Activated naive CD8-positive, alpha-beta T cell treated with anti-CD3 and anti-CD28 coated beads, Interleukin-2, amount 50 U/mL, for 24 hours (primary cell): ENCODE measurements at regions not wholly inside any gene's neighbourhood (a gene's known extent, or its start where the extent isn't known, plus 50 kb on each side); places are given as distances from the start of the nearest gene placed in this dataset.

Source experiments
- ATAC-seq: fragments of 150-1000 bp; cut with Tn5 transposase; one replicate; pipeline ENCODE4 v1.10.0; 2021
- DNase-seq: peaks from one replicate; pipeline ENCODE4 v3.0.0; 2021
- H3K27ac Mint-ChIP-seq: one replicate; pipeline ENCODE4 v1.8.0; 2021; ENCODE audit warnings: mild to moderate bottlenecking, mixed read lengths
- H3K27me3 Mint-ChIP-seq: one replicate; pipeline ENCODE4 v1.8.0; 2021; ENCODE audit warnings: mixed read lengths
- H3K36me3 Mint-ChIP-seq: one replicate; pipeline ENCODE4 v1.8.0; 2021; ENCODE audit warnings: low read depth, mixed read lengths
- H3K4me1 Mint-ChIP-seq: one replicate; pipeline ENCODE4 v1.8.0; 2021; ENCODE audit warnings: mixed read lengths
- H3K4me3 Mint-ChIP-seq: one replicate; pipeline ENCODE4 v1.8.0; 2021; ENCODE audit warnings: mild to moderate bottlenecking, moderate library complexity, mixed read lengths
- H3K9me3 Mint-ChIP-seq: one replicate; pipeline ENCODE4 v1.8.0; 2021; ENCODE audit warnings: mixed read lengths

- DNase-seq (no peak), ATAC-seq (no peak)
- Mint-ChIP-seq H3K9me3 (peaks cover 4% of the 10 kb centered on the region), H3K4me3 (no peak overlapping the region), H3K4me1 (no peaks in the 10 kb centered on the region), H3K36me3 (peaks cover 3% of the 10 kb centered on the region), H3K27ac (no peak overlapping the region), H3K27me3 (no peaks in the 10 kb centered on the region)
Observed at GRCh38 chr21:31489014-31489413, 145.0 kb upstream of the TIAM1 start.

- Mint-ChIP-seq H3K36me3 (peaks cover 12% of the 10 kb centered on the region), H3K27ac (no peak overlapping the region), H3K27me3 (no peaks in the 10 kb centered on the region), H3K4me3 (no peak overlapping the region), H3K9me3 (peaks cover 14% of the 10 kb centered on the region), H3K4me1 (no peaks in the 10 kb centered on the region)
- DNase-seq, result no peak
- ATAC-seq, result no peak
Observed at GRCh38 chr21:31484219-31484618, 140.2 kb upstream of the TIAM1 start.

GRCh38 chr21:31483146-31483545 lies 139.1 kb upstream of the TIAM1 start:
- ATAC-seq, result no peak

GRCh38 chr21:31482460-31482859 lies 138.4 kb upstream of the TIAM1 start:
- Mint-ChIP-seq H3K27ac (no peak overlapping the region), H3K9me3 (peaks cover 14% of the 10 kb centered on the region), H3K4me3 (no peak overlapping the region), H3K4me1 (no peaks in the 10 kb centered on the region), H3K36me3 (peaks cover 12% of the 10 kb centered on the region), H3K27me3 (no peaks in the 10 kb centered on the region)
- DNase-seq (no peak), ATAC-seq (no peak)

More at GRCh38 chr21:31483146-31483545, 139.1 kb upstream of the TIAM1 start:
- H3K9me3 Mint-ChIP-seq, result peaks cover 14% of the 10 kb centered on the region
- peaks cover 12% of the 10 kb centered on the region for H3K36me3 Mint-ChIP-seq
- DNase-seq, result no peak
- H3K27ac Mint-ChIP-seq, result no peak overlapping the region
- H3K4me3 Mint-ChIP-seq, result no peak overlapping the region
- no peaks in the 10 kb centered on the region for H3K4me1 Mint-ChIP-seq
- no peaks in the 10 kb centered on the region for H3K27me3 Mint-ChIP-seq

GRCh38 chr21:31480228-31480627 lies 136.2 kb upstream of the TIAM1 start:
- DNase-seq (no peak), ATAC-seq (no peak)
- H3K36me3 Mint-ChIP-seq, result peaks cover 12% of the 10 kb centered on the region
- H3K4me3 Mint-ChIP-seq, result no peak overlapping the region
- H3K4me1 Mint-ChIP-seq, result no peaks in the 10 kb centered on the region
- H3K9me3 Mint-ChIP-seq, result peaks cover 14% of the 10 kb centered on the region
- no peak overlapping the region for H3K27ac Mint-ChIP-seq
- H3K27me3 Mint-ChIP-seq, result no peaks in the 10 kb centered on the region

GRCh38 chr21:31479714-31480113 lies 135.7 kb upstream of the TIAM1 start:
- Mint-ChIP-seq H3K4me3 (no peak overlapping the region), H3K4me1 (peaks cover 2% of the 10 kb centered on the region), H3K9me3 (peaks cover 10% of the 10 kb centered on the region), H3K36me3 (peaks cover 9% of the 10 kb centered on the region), H3K27ac (no peak overlapping the region), H3K27me3 (no peaks in the 10 kb centered on the region)
- DNase-seq, result no peak
- ATAC-seq, result no peak

GRCh38 chr21:31479222-31479621 lies 135.2 kb upstream of the TIAM1 start:
- DNase-seq, result no peak
- peaks cover 8% of the 10 kb centered on the region for H3K36me3 Mint-ChIP-seq
- peaks cover 2% of the 10 kb centered on the region for H3K4me1 Mint-ChIP-seq
- H3K27ac Mint-ChIP-seq, result no peak overlapping the region
- peaks cover 9% of the 10 kb centered on the region for H3K9me3 Mint-ChIP-seq
- ATAC-seq, result no peak
- H3K27me3 Mint-ChIP-seq, result no peaks in the 10 kb centered on the region
- H3K4me3 Mint-ChIP-seq, result no peak overlapping the region

- H3K36me3 Mint-ChIP-seq, result peaks cover 6% of the 10 kb centered on the region
- H3K9me3 Mint-ChIP-seq, result peaks cover 8% of the 10 kb centered on the region
- ATAC-seq, result no peak
- H3K27ac Mint-ChIP-seq, result no peak overlapping the region
- no peak overlapping the region for H3K4me3 Mint-ChIP-seq
- no peak for DNase-seq
- H3K4me1 Mint-ChIP-seq, result peaks cover 2% of the 10 kb centered on the region
- H3K27me3 Mint-ChIP-seq, result no peaks in the 10 kb centered on the region
Observed at GRCh38 chr21:31476263-31477022, 132.4 kb upstream of the TIAM1 start.

GRCh38 chr21:31475223-31475622 lies 131.2 kb upstream of the TIAM1 start:
- Mint-ChIP-seq H3K9me3 (peaks cover 3% of the 10 kb centered on the region), H3K27ac (no peak overlapping the region), H3K36me3 (no peaks in the 10 kb centered on the region), H3K4me1 (peaks cover 2% of the 10 kb centered on the region), H3K27me3 (no peaks in the 10 kb centered on the region), H3K4me3 (no peak overlapping the region)
- DNase-seq (no peak), ATAC-seq (no peak)

GRCh38 chr21:31473685-31474345 lies 129.8 kb upstream of the TIAM1 start:
- Mint-ChIP-seq H3K27me3 (no peaks in the 10 kb centered on the region), H3K36me3 (no peaks in the 10 kb centered on the region), H3K9me3 (peaks cover 3% of the 10 kb centered on the region), H3K4me1 (peaks cover 2% of the 10 kb centered on the region), H3K4me3 (no peak overlapping the region), H3K27ac (no peak overlapping the region)
- DNase-seq (no peak), ATAC-seq (no peak)

GRCh38 chr21:31471865-31472264 lies 127.8 kb upstream of the TIAM1 start:
- DNase-seq (no peak), ATAC-seq (no peak)
- H3K9me3 Mint-ChIP-seq, result peaks cover 3% of the 10 kb centered on the region
- H3K27me3 Mint-ChIP-seq, result no peaks in the 10 kb centered on the region
- no peak overlapping the region for H3K4me3 Mint-ChIP-seq
- no peak overlapping the region for H3K27ac Mint-ChIP-seq
- H3K36me3 Mint-ChIP-seq, result no peaks in the 10 kb centered on the region
- peaks cover 2% of the 10 kb centered on the region for H3K4me1 Mint-ChIP-seq

- no peak for DNase-seq
- H3K9me3 Mint-ChIP-seq, result peaks cover 3% of the 10 kb centered on the region
- H3K27ac Mint-ChIP-seq, result no peak overlapping the region
- no peak for ATAC-seq
- H3K27me3 Mint-ChIP-seq, result no peaks in the 10 kb centered on the region
- H3K4me3 Mint-ChIP-seq, result no peak overlapping the region
- peaks cover 2% of the 10 kb centered on the region for H3K4me1 Mint-ChIP-seq
- no peaks in the 10 kb centered on the region for H3K36me3 Mint-ChIP-seq
Observed at GRCh38 chr21:31470896-31471694, 127.0 kb upstream of the TIAM1 start.

GRCh38 chr21:31460980-31461379 lies 116.9 kb upstream of the TIAM1 start:
- Mint-ChIP-seq H3K27ac (peak overlapping the region; percentile 66), H3K36me3 (no peaks in the 10 kb centered on the region), H3K9me3 (no peaks in the 10 kb centered on the region), H3K4me1 (peaks cover 7% of the 10 kb centered on the region), H3K27me3 (no peaks in the 10 kb centered on the region), H3K4me3 (no peak overlapping the region)
- DNase-seq, result no peak
- ATAC-seq, result peak; percentile 71

GRCh38 chr21:31459457-31459856 lies 115.4 kb upstream of the TIAM1 start:
- Mint-ChIP-seq H3K27me3 (no peaks in the 10 kb centered on the region), H3K27ac (no peak overlapping the region), H3K4me1 (peaks cover 7% of the 10 kb centered on the region), H3K4me3 (no peak overlapping the region), H3K9me3 (no peaks in the 10 kb centered on the region), H3K36me3 (no peaks in the 10 kb centered on the region)
- no peak for DNase-seq
- no peak for ATAC-seq

- peaks cover 7% of the 10 kb centered on the region for H3K4me1 Mint-ChIP-seq
- peaks cover 3% of the 10 kb centered on the region for H3K9me3 Mint-ChIP-seq
- no peak overlapping the region for H3K27ac Mint-ChIP-seq
- DNase-seq, result no peak
- no peak for ATAC-seq
- H3K36me3 Mint-ChIP-seq, result no peaks in the 10 kb centered on the region
- no peaks in the 10 kb centered on the region for H3K27me3 Mint-ChIP-seq
- H3K4me3 Mint-ChIP-seq, result no peak overlapping the region
Observed at GRCh38 chr21:31457675-31458074, 113.6 kb upstream of the TIAM1 start.
